Kidney (tissue), 13 donors: ENCODE measurements at regions not wholly inside any gene's neighbourhood (a gene's known extent, or its start where the extent isn't known, plus 50 kb on each side); places are given as distances from the start of the nearest gene placed in this dataset.

Experiments used
- DNase-seq, 5 donors: peaks; one replicate each; pipeline ENCODE4 v3.0.0-alpha.2; 2013 to 2020
- FAIRE-seq: peaks from 2 replicates; lab custom pipeline; 2012; peaks lifted over from hg19 to GRCh38; lab: Jason Lieb, UNC
- H3K27ac ChIP-seq, 2 donors: one replicate each; pipeline ENCODE4 v1.7.0; 2013; ENCODE audit warnings: low read depth in 2 of 2, low read length in 2 of 2, inconsistent platforms in 1 of 2
- H3K27me3 ChIP-seq: one replicate; pipeline ENCODE4 v1.7.1; 2013; ENCODE audit warnings: low read length, inconsistent platforms; ENCODE audit not compliant: control insufficient read depth, insufficient read depth
- H3K36me3 ChIP-seq, 3 donors: one replicate each; pipeline versions ENCODE4 v1.7.0 to v1.7.1; 2013; ENCODE audit warnings: low read length in 3 of 3, control low read depth in 1 of 3, inconsistent platforms in 1 of 3; ENCODE audit not compliant: insufficient read depth in 3 of 3, control insufficient read depth in 2 of 3
- H3K4me1 ChIP-seq, 3 donors: one replicate each; pipeline versions ENCODE4 v1.7.0 to v1.7.1; 2013; ENCODE audit warnings: low read length in 3 of 3, inconsistent platforms in 1 of 3, low read depth in 1 of 3; ENCODE audit not compliant: control insufficient read depth in 2 of 3, insufficient read depth in 2 of 3
- H3K4me3 ChIP-seq, 3 donors: one replicate each; pipeline versions ENCODE4 v1.7.0 to v1.8.1; 2013; ENCODE audit warnings: low read length in 3 of 3, control low read depth in 1 of 3, inconsistent platforms in 1 of 3
- H3K9ac ChIP-seq, 3 donors: one replicate each; pipeline versions ENCODE4 v1.7.0 to v1.7.1; 2013; ENCODE audit warnings: low read length in 3 of 3, control low read depth in 1 of 3, inconsistent platforms in 1 of 3
- H3K9me3 ChIP-seq, 3 donors: one replicate each; pipeline versions ENCODE4 v1.7.0 to v1.7.1; 2013; ENCODE audit warnings: low read length in 3 of 3, control low read depth in 1 of 3, inconsistent platforms in 1 of 3; ENCODE audit not compliant: control insufficient read depth in 2 of 3, insufficient read depth in 1 of 3
- intact Hi-C: fragments of 100-400 bp; cut with DNase I; formaldehyde crosslinking; loops from one replicate; pipeline ENCODE4 v1.11.1; 2022
- TF ChIP-seq, protein P1 (sequence below): IDR thresholded peaks from 3 replicates; pipeline ENCODE4 v1.5.1; 2012; ENCODE audit warnings: mild to moderate bottlenecking, moderate library complexity, borderline replicate concordance; ENCODE audit not compliant: insufficient read depth; ENCODE audit errors: extremely low read depth
- donor health status: control.
- donor health status: control.
- donor health status: control.
- donor health status: control.
- donor health status: control.
- donor health status: DM: yes; HTN: yes; CAD: no.
- donor health status: Normal renal cell carcinoma (clear cell type).

DNA sequence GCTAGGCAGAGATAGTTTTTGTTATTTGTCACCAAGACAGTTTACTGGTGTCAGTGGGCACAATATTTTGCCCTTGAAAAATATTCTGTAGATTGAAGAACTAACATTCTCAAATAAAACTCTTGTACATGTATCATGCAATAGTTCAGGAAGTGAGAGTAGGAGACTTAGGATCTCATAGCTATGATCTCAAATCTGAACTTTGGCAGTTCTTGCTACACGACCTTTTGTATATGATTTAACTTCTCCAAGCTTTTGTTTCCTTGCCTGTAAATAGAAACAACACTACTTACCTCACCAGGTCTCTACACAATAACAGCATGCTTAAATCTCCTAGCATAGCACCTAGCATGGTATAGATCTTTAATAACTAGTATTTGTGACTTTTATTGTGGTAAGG is 219.9 kb downstream of the ICOS start:
- TF ChIP-seq, protein P1, sequence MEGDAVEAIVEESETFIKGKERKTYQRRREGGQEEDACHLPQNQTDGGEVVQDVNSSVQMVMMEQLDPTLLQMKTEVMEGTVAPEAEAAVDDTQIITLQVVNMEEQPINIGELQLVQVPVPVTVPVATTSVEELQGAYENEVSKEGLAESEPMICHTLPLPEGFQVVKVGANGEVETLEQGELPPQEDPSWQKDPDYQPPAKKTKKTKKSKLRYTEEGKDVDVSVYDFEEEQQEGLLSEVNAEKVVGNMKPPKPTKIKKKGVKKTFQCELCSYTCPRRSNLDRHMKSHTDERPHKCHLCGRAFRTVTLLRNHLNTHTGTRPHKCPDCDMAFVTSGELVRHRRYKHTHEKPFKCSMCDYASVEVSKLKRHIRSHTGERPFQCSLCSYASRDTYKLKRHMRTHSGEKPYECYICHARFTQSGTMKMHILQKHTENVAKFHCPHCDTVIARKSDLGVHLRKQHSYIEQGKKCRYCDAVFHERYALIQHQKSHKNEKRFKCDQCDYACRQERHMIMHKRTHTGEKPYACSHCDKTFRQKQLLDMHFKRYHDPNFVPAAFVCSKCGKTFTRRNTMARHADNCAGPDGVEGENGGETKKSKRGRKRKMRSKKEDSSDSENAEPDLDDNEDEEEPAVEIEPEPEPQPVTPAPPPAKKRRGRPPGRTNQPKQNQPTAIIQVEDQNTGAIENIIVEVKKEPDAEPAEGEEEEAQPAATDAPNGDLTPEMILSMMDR, result no peak
- Histone ChIP-seq H3K36me3 (no peaks in the 10 kb centered on the region), H3K27ac (no peak overlapping the region), H3K27me3 (no peaks in the 10 kb centered on the region), H3K9me3 (no peaks in the 10 kb centered on the region), H3K9ac (no peak overlapping the region), H3K4me1 (no peaks in the 10 kb centered on the region), H3K4me3 (no peak overlapping the region)
- intact Hi-C loops, result no loop called here
- DNase-seq (no peak), FAIRE-seq (no peak)

DNA sequence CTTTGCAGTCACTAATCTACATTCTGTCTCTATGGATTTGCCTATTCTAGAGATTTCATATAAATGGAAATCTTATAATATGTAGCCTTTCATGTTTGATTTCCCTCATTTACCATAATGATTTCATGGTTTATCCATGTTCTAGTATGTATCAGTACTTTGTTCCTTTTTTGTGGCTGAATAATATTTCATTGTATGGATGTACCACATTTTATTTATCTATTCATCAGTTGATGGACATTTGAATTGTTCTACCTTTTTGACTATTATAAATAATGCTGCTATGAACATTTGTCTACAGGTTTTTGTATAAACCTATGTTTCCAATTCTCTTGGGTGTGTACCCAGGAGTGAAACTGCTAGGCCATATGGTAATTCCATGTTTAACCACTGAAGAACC is 221.1 kb downstream of the ICOS start:
- Histone ChIP-seq H3K4me1 (no peaks in the 10 kb centered on the region), H3K9me3 (no peaks in the 10 kb centered on the region), H3K27ac (no peak overlapping the region), H3K9ac (no peak overlapping the region), H3K4me3 (no peak overlapping the region), H3K36me3 (no peaks in the 10 kb centered on the region), H3K27me3 (no peaks in the 10 kb centered on the region)
- FAIRE-seq, result no peak
- TF ChIP-seq, protein P1, result no peak
- intact Hi-C loops, result no loop called here
- no peak for DNase-seq

DNA sequence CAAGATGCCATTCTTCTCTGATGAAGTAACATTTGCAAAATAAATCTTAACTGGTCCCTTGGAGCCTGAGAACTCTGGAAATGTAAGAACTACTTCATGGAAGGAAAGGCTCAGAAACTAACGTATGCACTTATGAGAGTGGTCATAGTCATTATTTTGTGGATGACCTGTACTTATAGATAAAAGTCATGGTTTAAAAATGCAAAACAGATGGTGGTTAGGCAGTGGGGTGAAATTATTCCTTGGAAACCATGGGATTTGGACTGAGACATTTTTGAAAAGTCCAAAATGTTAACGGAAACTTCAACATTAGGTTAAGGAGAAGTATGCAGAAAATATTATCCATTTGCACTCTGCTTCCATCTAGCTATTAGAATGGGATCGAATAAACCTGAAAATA is 223.0 kb downstream of the ICOS start:
- no peak for DNase-seq
- Histone ChIP-seq H3K4me3 (no peak overlapping the region), H3K9me3 (peaks cover 0 to 2% (median 0%) of the 10 kb centered on the region in 3 donors), H3K4me1 (no peaks in the 10 kb centered on the region), H3K27me3 (no peaks in the 10 kb centered on the region), H3K9ac (no peak overlapping the region), H3K36me3 (no peaks in the 10 kb centered on the region), H3K27ac (no peak overlapping the region)
- intact Hi-C loops, result no loop called here
- FAIRE-seq, result no peak
- TF ChIP-seq, protein P1, result no peak

DNA sequence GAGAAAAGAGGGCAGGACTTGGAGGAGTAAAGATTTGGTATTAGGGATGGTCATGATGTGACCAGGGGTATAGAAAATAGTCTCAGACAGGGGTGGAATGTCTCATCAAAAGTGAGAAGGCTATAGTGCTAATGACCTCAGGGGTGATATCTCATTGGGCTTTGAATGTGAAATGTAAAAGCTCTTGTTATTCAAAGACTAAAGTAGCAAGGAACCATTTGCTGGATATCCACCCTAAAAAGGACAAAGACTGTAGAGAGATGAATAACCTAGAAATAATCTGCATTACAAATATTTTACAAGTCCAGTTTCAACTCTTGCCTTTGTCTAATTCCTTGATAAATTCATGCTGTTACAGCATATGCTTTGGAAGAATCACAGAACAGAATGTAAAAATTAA is 224.4 kb downstream of the ICOS start:
- no peaks in the 10 kb centered on the region for H3K36me3 ChIP-seq
- no peak for DNase-seq
- intact Hi-C loops, result no loop called here
- FAIRE-seq, result no peak
- no peak overlapping the region for H3K4me3 ChIP-seq
- H3K9me3 ChIP-seq, result peaks cover 0 to 2% (median 0%) of the 10 kb centered on the region in 3 donors
- H3K4me1 ChIP-seq, result no peaks in the 10 kb centered on the region
- H3K9ac ChIP-seq, result no peak overlapping the region
- TF ChIP-seq, protein P1, result no peak
- H3K27ac ChIP-seq, result no peak overlapping the region
- no peaks in the 10 kb centered on the region for H3K27me3 ChIP-seq
